WERI-Rb-1 (cell line): ENCODE measurements at regions not wholly inside any gene's neighbourhood (a gene's known extent, or its start where the extent isn't known, plus 50 kb on each side); places are given as distances from the start of the nearest gene placed in this dataset.

Experiments used
- DNase-seq: peaks from one replicate; pipeline ENCODE4 v3.0.0-alpha.2; 2020
- H3K27ac ChIP-seq: fragments of 250-450 bp; sonication (Bioruptor Pico); 2 replicates; pipeline ENCODE4 v1.5.1; 2020; ENCODE audit warnings: mild to moderate bottlenecking, moderate library complexity
- H3K27me3 ChIP-seq: fragments of 250-450 bp; sonication (Bioruptor Pico); 2 replicates; pipeline ENCODE4 v1.5.1; 2021; ENCODE audit warnings: mild to moderate bottlenecking, low read depth, moderate library complexity; ENCODE audit not compliant: insufficient read depth, severe bottlenecking
- H3K36me3 ChIP-seq: fragments of 250-450 bp; sonication (Bioruptor Pico); 2 replicates; pipeline ENCODE4 v1.5.1; 2020; ENCODE audit warnings: mild to moderate bottlenecking, moderate library complexity
- H3K4me3 ChIP-seq: 2 replicates; pipeline ENCODE4 v1.5.1; 2011; ENCODE audit warnings: low read depth, mild to moderate bottlenecking, control low read depth, low read length
- H3K9me3 ChIP-seq: fragments of 250-450 bp; sonication (Bioruptor Pico); 2 replicates; pipeline ENCODE4 v1.5.1; 2021; ENCODE audit warnings: mild to moderate bottlenecking, moderate library complexity; ENCODE audit not compliant: severe bottlenecking
- TF ChIP-seq, protein P1 (sequence below): IDR thresholded peaks from 2 replicates; pipeline ENCODE4 v1.5.1; 2011; ENCODE audit warnings: low read depth, mild to moderate bottlenecking, control low read depth, inconsistent platforms, low read length

DNA sequence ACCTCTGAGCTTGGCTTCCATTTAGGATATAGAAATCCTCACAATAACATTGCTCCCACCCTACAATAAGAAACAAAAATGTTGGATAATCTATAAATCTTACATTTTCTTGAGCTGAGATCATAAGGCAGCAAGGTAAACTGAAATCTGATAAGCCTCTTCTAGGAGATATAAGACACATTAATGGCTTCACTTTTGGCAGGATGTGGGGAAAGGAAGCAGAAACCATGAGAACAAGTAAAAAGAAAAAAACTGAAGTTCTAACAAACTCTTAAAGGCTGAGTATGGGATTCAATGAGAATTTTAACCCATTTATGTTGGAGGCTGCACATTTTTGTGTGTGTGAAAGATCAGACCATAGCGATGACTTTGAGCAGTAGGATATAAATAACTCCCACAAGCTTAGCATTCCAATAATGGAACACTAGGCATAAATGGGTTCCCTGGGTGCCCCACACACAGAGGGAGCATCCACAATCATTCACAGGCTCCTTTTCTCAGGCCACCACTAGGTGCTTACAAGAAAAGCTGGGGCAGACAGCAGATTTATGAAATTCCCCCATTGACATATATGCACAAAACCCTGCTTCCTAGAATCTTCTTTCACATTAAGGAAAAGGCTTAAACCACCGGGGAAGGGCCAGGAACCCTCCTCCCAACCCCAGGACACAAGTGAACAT is 564.9 kb upstream of the MGMT start:
- TF ChIP-seq, protein P1, sequence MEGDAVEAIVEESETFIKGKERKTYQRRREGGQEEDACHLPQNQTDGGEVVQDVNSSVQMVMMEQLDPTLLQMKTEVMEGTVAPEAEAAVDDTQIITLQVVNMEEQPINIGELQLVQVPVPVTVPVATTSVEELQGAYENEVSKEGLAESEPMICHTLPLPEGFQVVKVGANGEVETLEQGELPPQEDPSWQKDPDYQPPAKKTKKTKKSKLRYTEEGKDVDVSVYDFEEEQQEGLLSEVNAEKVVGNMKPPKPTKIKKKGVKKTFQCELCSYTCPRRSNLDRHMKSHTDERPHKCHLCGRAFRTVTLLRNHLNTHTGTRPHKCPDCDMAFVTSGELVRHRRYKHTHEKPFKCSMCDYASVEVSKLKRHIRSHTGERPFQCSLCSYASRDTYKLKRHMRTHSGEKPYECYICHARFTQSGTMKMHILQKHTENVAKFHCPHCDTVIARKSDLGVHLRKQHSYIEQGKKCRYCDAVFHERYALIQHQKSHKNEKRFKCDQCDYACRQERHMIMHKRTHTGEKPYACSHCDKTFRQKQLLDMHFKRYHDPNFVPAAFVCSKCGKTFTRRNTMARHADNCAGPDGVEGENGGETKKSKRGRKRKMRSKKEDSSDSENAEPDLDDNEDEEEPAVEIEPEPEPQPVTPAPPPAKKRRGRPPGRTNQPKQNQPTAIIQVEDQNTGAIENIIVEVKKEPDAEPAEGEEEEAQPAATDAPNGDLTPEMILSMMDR = no peak
- H3K9me3 ChIP-seq = no peaks in the 10 kb centered on the region
- no peak overlapping the region for H3K4me3 ChIP-seq
- peaks cover 6% of the 10 kb centered on the region for H3K27me3 ChIP-seq
- no peak overlapping the region for H3K27ac ChIP-seq
- no peaks in the 10 kb centered on the region for H3K36me3 ChIP-seq
- DNase-seq = no peak

DNA sequence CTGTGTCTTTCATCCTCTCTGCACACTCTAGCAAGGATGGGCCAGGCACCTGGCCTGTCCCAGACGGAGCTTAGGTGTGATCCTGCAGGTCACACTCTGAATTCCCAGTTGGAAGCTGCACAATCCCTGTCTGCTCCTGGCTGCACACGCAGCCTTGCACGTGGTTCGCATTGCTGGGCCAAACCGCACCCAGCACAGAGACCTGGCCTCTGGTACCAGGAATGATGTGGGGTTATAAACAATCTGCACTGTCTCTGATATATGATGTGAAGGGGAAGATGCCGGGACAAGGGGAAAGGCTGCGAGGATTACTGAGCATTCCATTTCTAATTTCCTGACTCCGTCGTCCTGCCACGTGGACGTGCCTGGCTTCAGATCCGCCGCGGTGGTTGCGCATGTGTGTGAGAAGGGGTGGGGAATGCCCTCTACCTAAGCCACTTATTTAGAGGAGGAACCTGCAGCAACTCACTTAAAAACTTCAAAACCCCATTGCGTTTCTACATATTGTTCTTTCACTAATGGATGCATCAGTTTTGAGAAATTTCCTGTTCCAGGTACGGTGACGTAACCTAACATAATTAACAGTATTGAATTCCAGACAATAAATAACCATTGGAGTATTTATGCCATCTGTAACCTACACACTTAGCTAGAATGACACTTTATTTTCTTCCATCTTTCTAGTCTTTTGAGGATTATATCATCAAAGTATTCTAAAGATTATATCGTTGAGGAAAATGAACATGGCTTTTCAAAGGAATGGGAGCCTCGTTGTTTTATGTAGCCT is 559.7 kb upstream of the MGMT start:
- TF ChIP-seq, protein P1 = no peak
- Histone ChIP-seq H3K36me3 (no peaks in the 10 kb centered on the region), H3K4me3 (no peak overlapping the region), H3K9me3 (no peaks in the 10 kb centered on the region), H3K27ac (no peak overlapping the region), H3K27me3 (peaks cover 3% of the 10 kb centered on the region)
- no peak for DNase-seq

DNA sequence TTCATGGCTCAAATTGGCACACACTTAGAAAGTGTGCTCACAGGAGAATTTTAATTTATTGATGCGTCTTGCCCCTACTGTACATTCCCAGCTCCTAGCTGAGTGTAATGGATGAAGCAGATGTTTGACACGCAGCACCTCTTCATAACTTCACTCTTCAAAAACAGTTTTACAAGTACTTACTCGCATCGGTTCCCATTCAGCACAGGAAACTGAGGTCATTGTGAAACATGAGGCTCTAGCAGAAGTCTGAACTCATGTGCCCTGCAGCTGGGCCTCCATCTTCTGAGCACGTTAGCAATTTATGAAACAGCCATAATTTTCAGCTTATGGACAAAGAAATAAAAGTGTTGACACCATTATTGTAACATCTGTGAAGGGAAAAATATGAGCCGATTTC is 558.9 kb upstream of the MGMT start:
- Histone ChIP-seq H3K27ac (no peak overlapping the region), H3K9me3 (no peaks in the 10 kb centered on the region), H3K4me3 (no peak overlapping the region), H3K27me3 (peaks cover 5% of the 10 kb centered on the region), H3K36me3 (no peaks in the 10 kb centered on the region)
- TF ChIP-seq, protein P1 = no peak
- DNase-seq = no peak

DNA sequence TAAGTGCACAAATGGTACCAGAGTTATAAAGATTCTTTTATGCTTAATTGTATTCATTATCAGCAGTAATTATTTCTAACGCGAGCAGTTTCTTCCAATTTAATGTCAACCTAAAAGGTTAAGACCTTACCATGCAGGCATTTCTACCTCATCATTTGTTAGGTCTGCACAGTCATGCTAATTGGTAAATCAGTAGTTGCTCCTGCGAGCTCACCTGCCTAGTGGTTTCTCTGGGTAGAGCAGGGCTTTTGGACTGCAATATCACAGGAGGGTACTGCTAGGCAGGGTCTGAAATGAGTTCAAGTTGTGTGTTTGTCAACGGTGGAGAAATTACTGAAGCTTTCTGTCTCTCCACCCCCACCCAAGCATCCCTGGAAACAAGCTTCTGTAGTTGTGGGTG is 558.5 kb upstream of the MGMT start:
- Histone ChIP-seq H3K27me3 (peaks cover 6% of the 10 kb centered on the region), H3K36me3 (no peaks in the 10 kb centered on the region), H3K4me3 (no peak overlapping the region), H3K27ac (no peak overlapping the region), H3K9me3 (no peaks in the 10 kb centered on the region)
- no peak for DNase-seq
- TF ChIP-seq, protein P1 = no peak

DNA sequence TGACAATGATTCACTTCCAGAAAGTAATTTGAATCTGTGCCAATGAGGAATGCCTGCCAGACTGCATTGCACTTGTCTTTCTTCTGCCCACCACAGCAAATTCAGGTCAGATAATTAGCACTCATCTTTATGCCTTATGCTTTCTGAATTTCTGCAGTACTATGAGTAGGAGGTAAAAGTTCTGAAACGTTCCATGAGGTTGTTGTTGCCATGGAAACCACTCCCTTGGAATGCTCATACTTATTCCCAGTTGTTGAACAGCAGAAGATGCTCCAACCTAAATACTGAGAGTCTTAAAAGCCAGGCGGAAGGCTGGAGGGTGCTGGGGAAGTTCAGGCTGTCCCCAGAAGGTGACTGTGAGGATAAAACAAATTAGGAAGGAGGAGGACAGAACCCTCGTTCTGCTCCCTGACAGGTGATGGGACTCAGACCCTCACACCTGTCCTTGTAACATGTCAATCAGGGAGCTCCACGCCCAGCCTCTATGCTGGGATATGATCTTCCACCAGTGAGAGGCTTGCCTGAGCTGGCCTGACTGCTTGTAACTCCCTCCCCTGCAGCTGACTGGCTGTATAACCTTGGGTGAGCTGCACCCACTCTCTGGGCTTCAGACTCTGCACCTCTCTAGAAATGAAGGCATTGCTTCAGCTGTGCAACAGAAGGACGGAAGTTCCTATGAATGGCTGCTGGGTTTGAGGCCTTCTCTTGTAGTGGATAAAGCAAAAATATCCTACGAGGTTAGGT is 554.3 kb upstream of the MGMT start:
- Histone ChIP-seq H3K27ac (no peak overlapping the region), H3K36me3 (no peaks in the 10 kb centered on the region), H3K27me3 (peaks cover 33% of the 10 kb centered on the region), H3K9me3 (no peaks in the 10 kb centered on the region), H3K4me3 (no peak overlapping the region)
- TF ChIP-seq, protein P1 = no peak
- DNase-seq = no peak
